ENCODE measurements at regions not wholly inside any gene's neighbourhood (a gene's known extent, or its start where the extent isn't known, plus 50 kb on each side); places are given as distances from the start of the nearest gene placed in this dataset.

DNA sequence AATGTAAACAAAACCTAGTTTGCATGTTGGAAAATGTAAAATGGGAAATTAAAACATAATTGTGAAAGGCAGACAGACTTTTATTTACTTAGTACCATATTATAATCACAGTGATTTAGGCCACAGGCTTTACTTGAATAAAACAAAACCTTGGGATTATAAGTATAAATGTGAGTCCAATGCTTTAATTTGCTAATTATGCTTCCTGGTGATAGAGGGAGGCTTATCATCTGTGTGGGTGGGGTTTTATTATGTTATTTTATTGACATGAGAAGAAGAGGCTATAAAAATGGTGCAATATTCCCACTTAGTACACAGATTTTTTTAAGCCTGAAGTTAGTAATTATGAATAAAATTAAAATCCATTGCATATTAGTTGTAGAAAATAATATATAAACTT, 248.3 kb upstream of the TBL1XR1 start:
- no peaks in the 10 kb centered on the region for H3K9me2 ChIP-seq (replicated peaks; ENCODE audit: low read depth, low read length)
- no peaks in the 10 kb centered on the region for H3K79me2 ChIP-seq (ENCODE audit: insufficient read depth, low read length)
- no peaks in the 10 kb centered on the region for H3K27me3 ChIP-seq (ENCODE audit: insufficient read depth, low read length, poor library complexity, severe bottlenecking)
- TF ChIP-seq, protein P1, sequence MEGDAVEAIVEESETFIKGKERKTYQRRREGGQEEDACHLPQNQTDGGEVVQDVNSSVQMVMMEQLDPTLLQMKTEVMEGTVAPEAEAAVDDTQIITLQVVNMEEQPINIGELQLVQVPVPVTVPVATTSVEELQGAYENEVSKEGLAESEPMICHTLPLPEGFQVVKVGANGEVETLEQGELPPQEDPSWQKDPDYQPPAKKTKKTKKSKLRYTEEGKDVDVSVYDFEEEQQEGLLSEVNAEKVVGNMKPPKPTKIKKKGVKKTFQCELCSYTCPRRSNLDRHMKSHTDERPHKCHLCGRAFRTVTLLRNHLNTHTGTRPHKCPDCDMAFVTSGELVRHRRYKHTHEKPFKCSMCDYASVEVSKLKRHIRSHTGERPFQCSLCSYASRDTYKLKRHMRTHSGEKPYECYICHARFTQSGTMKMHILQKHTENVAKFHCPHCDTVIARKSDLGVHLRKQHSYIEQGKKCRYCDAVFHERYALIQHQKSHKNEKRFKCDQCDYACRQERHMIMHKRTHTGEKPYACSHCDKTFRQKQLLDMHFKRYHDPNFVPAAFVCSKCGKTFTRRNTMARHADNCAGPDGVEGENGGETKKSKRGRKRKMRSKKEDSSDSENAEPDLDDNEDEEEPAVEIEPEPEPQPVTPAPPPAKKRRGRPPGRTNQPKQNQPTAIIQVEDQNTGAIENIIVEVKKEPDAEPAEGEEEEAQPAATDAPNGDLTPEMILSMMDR (conservative IDR thresholded peaks at IDR 0.05; ENCODE audit: low read length), result no peak
- no peak for TF ChIP-seq EZH2phosphoT487 (IDR thresholded peaks at IDR 0.05; ENCODE audit: borderline replicate concordance)
- H3K4me2 ChIP-seq (ENCODE audit: low read depth, low read length, poor library complexity, severe bottlenecking), result no peak overlapping the region
- peaks cover 20% of the 10 kb centered on the region for H3K4me1 ChIP-seq (ENCODE audit: insufficient read depth, low read length, poor library complexity, severe bottlenecking)
- no peaks in the 10 kb centered on the region for H3K36me3 ChIP-seq (ENCODE audit: insufficient read depth, low read length)
- no peaks in the 10 kb centered on the region for H4K20me1 ChIP-seq (ENCODE audit: insufficient read depth, low read length, poor library complexity, severe bottlenecking)
- H3K9ac ChIP-seq (ENCODE audit: low read depth, low read length, poor library complexity, severe bottlenecking), result no peak overlapping the region
- no peak overlapping the region for H3K4me3 ChIP-seq (ENCODE audit: low read length, poor library complexity, severe bottlenecking)
- H2AFZ ChIP-seq (ENCODE audit: low read length), result no peak overlapping the region
- H3F3A ChIP-seq (ENCODE audit: low read depth), result no peaks in the 10 kb centered on the region; the same call in 1 of the 2 replicates
- no peaks in the 10 kb centered on the region for H3K9me3 ChIP-seq (ENCODE audit: insufficient read depth, low read depth, low read length)

DNA sequence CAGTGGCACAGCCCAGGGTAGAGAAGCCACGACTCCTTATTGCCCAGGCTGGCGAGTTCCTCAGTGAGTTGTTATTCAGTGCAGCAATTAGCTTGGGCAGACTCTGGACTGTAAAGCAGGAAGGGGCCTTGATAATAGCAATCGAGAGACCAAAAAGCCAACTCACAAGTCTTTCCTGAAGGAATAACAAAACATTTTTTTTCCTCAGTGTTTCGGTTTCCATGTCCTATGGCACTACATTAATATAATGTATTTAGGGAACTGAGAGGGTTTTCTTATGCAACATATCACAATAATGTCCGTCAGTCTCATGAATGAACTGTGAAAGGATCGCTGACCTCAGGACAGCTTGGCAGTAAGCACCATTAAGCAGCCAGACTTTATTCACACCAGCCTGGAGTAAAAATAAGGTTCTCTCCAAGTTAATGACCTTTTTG, 248.9 kb upstream of the TBL1XR1 start:
- Histone ChIP-seq H3K4me2 (ENCODE audit: low read depth, low read length, poor library complexity, severe bottlenecking) (no peak overlapping the region), H3K4me3 (ENCODE audit: low read length, poor library complexity, severe bottlenecking) (no peak overlapping the region), H3K79me2 (ENCODE audit: insufficient read depth, low read length) (no peaks in the 10 kb centered on the region), H3K36me3 (ENCODE audit: insufficient read depth, low read length) (no peaks in the 10 kb centered on the region), H3K9me2 (replicated peaks; ENCODE audit: low read depth, low read length) (no peaks in the 10 kb centered on the region), H3K27me3 (ENCODE audit: insufficient read depth, low read length, poor library complexity, severe bottlenecking) (no peaks in the 10 kb centered on the region), H2AFZ (ENCODE audit: low read length) (no peak overlapping the region), H3F3A (ENCODE audit: low read depth) (no peaks in the 10 kb centered on the region; the same call in 1 of the 2 replicates), H3K4me1 (ENCODE audit: insufficient read depth, low read length, poor library complexity, severe bottlenecking) (peaks cover 20% of the 10 kb centered on the region), H3K9ac (ENCODE audit: low read depth, low read length, poor library complexity, severe bottlenecking) (no peak overlapping the region), H4K20me1 (ENCODE audit: insufficient read depth, low read length, poor library complexity, severe bottlenecking) (no peaks in the 10 kb centered on the region), H3K9me3 (ENCODE audit: insufficient read depth, low read depth, low read length) (no peaks in the 10 kb centered on the region)
- no peak for TF ChIP-seq EZH2phosphoT487 (IDR thresholded peaks at IDR 0.05; ENCODE audit: borderline replicate concordance)
- TF ChIP-seq, protein P1 (conservative IDR thresholded peaks at IDR 0.05; ENCODE audit: low read length), result no peak

DNA sequence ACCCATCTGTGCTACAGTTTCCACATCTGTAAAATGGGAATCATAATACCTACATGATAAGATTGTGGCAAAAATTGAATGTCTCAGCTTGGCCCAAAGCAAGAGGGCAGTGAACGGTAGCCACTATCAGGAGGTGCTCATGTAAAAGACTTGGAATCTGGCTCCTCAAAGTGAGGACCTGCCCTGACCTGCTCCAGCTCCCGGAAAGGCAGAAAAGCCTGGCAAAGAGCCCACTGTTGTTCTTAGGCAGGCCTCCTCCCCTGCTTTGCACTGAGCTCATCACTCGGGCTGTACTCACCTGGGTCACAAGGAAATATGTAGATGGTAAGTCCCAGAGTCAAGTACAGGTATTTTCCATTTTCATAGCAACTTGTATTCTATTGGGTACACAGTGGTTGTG, 250.7 kb upstream of the TBL1XR1 start:
- H3K36me3 ChIP-seq (ENCODE audit: insufficient read depth, low read length), result no peaks in the 10 kb centered on the region
- no peak overlapping the region for H3K4me2 ChIP-seq (ENCODE audit: low read depth, low read length, poor library complexity, severe bottlenecking)
- no peaks in the 10 kb centered on the region for H4K20me1 ChIP-seq (ENCODE audit: insufficient read depth, low read length, poor library complexity, severe bottlenecking)
- no peak overlapping the region for H3K4me3 ChIP-seq (ENCODE audit: low read length, poor library complexity, severe bottlenecking)
- no peaks in the 10 kb centered on the region for H3K27me3 ChIP-seq (ENCODE audit: insufficient read depth, low read length, poor library complexity, severe bottlenecking)
- H3K9me3 ChIP-seq (ENCODE audit: insufficient read depth, low read depth, low read length), result no peaks in the 10 kb centered on the region
- TF ChIP-seq, protein P1 (conservative IDR thresholded peaks at IDR 0.05; ENCODE audit: low read length), result no peak
- no peak for TF ChIP-seq EZH2phosphoT487 (IDR thresholded peaks at IDR 0.05; ENCODE audit: borderline replicate concordance)
- H2AFZ ChIP-seq (ENCODE audit: low read length), result no peak overlapping the region
- H3K79me2 ChIP-seq (ENCODE audit: insufficient read depth, low read length), result no peaks in the 10 kb centered on the region
- H3K9me2 ChIP-seq (replicated peaks; ENCODE audit: low read depth, low read length), result no peaks in the 10 kb centered on the region
- peaks cover 26% of the 10 kb centered on the region for H3K4me1 ChIP-seq (ENCODE audit: insufficient read depth, low read length, poor library complexity, severe bottlenecking)
- H3K9ac ChIP-seq (ENCODE audit: low read depth, low read length, poor library complexity, severe bottlenecking), result no peak overlapping the region
- H3F3A ChIP-seq (ENCODE audit: low read depth), result no peaks in the 10 kb centered on the region; the same call in 1 of the 2 replicates

Measured in Loucy (cell line).